B cell (primary cell): ENCODE measurements at regions not wholly inside any gene's neighbourhood (a gene's known extent, or its start where the extent isn't known, plus 50 kb on each side); places are given as distances from the start of the nearest gene placed in this dataset.

Source experiments
- ATAC-seq: fragments of 200-7000 bp; cut with Tn5 transposase; one replicate; pipeline ENCODE4 v1.10.0; 2021; ENCODE audit warnings: low read depth, mild to moderate bottlenecking, moderate number of reproducible peaks, moderate library complexity
- CTCF ChIA-PET: fragments of 350-600 bp; sonication (Branson Sonifier 250); formaldehyde crosslinking; loops from one replicate; lab custom pipeline; 2021; ENCODE audit warnings: antibody characterized with exemption, inconsistent platforms; lab: Charles Lee
- POLR2A ChIA-PET: fragments of 350-600 bp; sonication (Branson Sonifier 250); formaldehyde crosslinking; loops from one replicate; lab custom pipeline; 2021; ENCODE audit warnings: antibody characterized with exemption; lab: Charles Lee
- DNase-seq: peaks from one replicate; pipeline ENCODE4 v3.0.0; 2013
- H2AFZ ChIP-seq: 2 replicates; pipeline ENCODE4 v1.6.1; 2012; ENCODE audit warnings: mild to moderate bottlenecking, low read depth, low read length; ENCODE audit not compliant: insufficient read depth, poor library complexity, severe bottlenecking
- H3K27ac ChIP-seq, 2 donors: 1 replicate in 1 of 2; 2 replicates in 1 of 2; pipeline ENCODE4 v1.5.1; 2012 to 2013; ENCODE audit warnings: low read length in 2 of 2, mild to moderate bottlenecking in 2 of 2, moderate library complexity in 1 of 2
- H3K27me3 ChIP-seq, 4 experiments: fragments of 200-600 bp in 1 of 4; sonication (generic) in 1 of 4; replicated peaks in 1 of 4; 1 replicate in 2 of 4; 2 replicates in 2 of 4; pipeline versions ENCODE4 v1.6.1 to v1.7.0; 2013 to 2016; ENCODE audit warnings: low read length in 3 of 4, mild to moderate bottlenecking in 2 of 4, mixed read lengths in 1 of 4, moderate library complexity in 1 of 4; ENCODE audit not compliant: insufficient read depth in 4 of 4, control insufficient read depth in 3 of 4; ENCODE audit errors: control extremely low read depth in 1 of 4
- H3K36me3 ChIP-seq, 2 experiments: replicated peaks in 1 of 2; 1 replicate in 1 of 2; 2 replicates in 1 of 2; pipeline versions ENCODE4 v1.6.1 to v1.7.1; 2013; ENCODE audit warnings: low read length in 1 of 2; ENCODE audit not compliant: insufficient read depth in 2 of 2, control insufficient read depth in 1 of 2; ENCODE audit errors: control extremely low read depth in 1 of 2, extremely low read depth in 1 of 2
- H3K4me1 ChIP-seq, 2 donors: fragments of 200-600 bp in 1 of 2; sonication (generic) in 1 of 2; 1 replicate in 1 of 2; 2 replicates in 1 of 2; pipeline versions ENCODE4 v1.5.1 to v1.6.1; 2013 to 2017; ENCODE audit warnings: low read length in 2 of 2; ENCODE audit not compliant: control insufficient read depth in 2 of 2, insufficient read depth in 2 of 2
- H3K4me2 ChIP-seq: replicated peaks from 2 replicates; pipeline ENCODE3; 2012; ENCODE audit warnings: mild to moderate bottlenecking, low read depth, low read length; ENCODE audit not compliant: poor library complexity, severe bottlenecking
- H3K4me3 ChIP-seq, 5 experiments: fragments of 200-600 bp in 1 of 5; sonication (generic) in 1 of 5; 1 replicate in 3 of 5; 2 replicates in 2 of 5; pipeline versions ENCODE4 v1.5.1 to v1.7.0; 2011 to 2016; ENCODE audit warnings: low read length in 4 of 5, mild to moderate bottlenecking in 4 of 5, low read depth in 2 of 5, control low read depth in 1 of 5, moderate library complexity in 1 of 5; ENCODE audit not compliant: insufficient read depth in 1 of 5; ENCODE audit errors: control extremely low read depth in 1 of 5, extremely low read depth in 1 of 5
- H3K79me2 ChIP-seq: fragments of 200-600 bp; sonication (generic); one replicate; pipeline ENCODE4 v1.6.0; 2016; ENCODE audit warnings: low read length; ENCODE audit not compliant: control insufficient read depth, insufficient read depth
- H3K9ac ChIP-seq: fragments of 200-600 bp; sonication (generic); 2 replicates; pipeline ENCODE4 v1.6.1; 2017; ENCODE audit warnings: mild to moderate bottlenecking, low read length, moderate library complexity
- H3K9me3 ChIP-seq, 3 donors: one replicate each; pipeline versions ENCODE4 v1.6.1 to v1.7.1; 2013; ENCODE audit warnings: low read length in 2 of 3; ENCODE audit not compliant: control insufficient read depth in 2 of 3, insufficient read depth in 1 of 3; ENCODE audit errors: control extremely low read depth in 1 of 3
- H4K20me1 ChIP-seq: 2 replicates; pipeline ENCODE4 v1.6.0; 2012; ENCODE audit warnings: mild to moderate bottlenecking, low read length; ENCODE audit not compliant: insufficient read depth, control insufficient read depth, poor library complexity, severe bottlenecking
- H3K27ac Mint-ChIP-seq: one replicate; pipeline ENCODE4 v1.8.0; 2021; ENCODE audit warnings: mixed read lengths
- H3K27me3 Mint-ChIP-seq: one replicate; pipeline ENCODE4 v1.8.0; 2021; ENCODE audit warnings: mixed read lengths
- H3K4me1 Mint-ChIP-seq: one replicate; pipeline ENCODE4 v1.8.0; 2021; ENCODE audit warnings: mixed read lengths
- H3K4me3 Mint-ChIP-seq: one replicate; pipeline ENCODE4 v1.8.0; 2021; ENCODE audit warnings: mixed read lengths
- H3K9me3 Mint-ChIP-seq: one replicate; pipeline ENCODE4 v1.8.0; 2022; ENCODE audit warnings: mixed read lengths; ENCODE audit not compliant: insufficient read depth
- EZH2 ChIP-seq: IDR thresholded peaks from 2 replicates; pipeline ENCODE4 v1.6.1; 2012; ENCODE audit warnings: borderline replicate concordance, low read depth, mild to moderate bottlenecking, moderate library complexity, low read length; ENCODE audit not compliant: insufficient read depth, poor library complexity, severe bottlenecking
- WGBS: methylation state at CpG from one replicate; pipeline ENCODE4 v1.1.5; 2013; ENCODE audit warnings: missing lambda C conversion rate; ENCODE audit not compliant: insufficient coverage; 5-methylcytosine and 5-hydroxymethylcytosine counted together
- intact Hi-C: fragments of 100-400 bp; cut with micrococcal nuclease; formaldehyde crosslinking; loops from one replicate; pipeline ENCODE4 v1.10.0; 2022
- TF ChIP-seq, protein P1 (sequence below): fragments of 200-600 bp; IDR thresholded peaks from one replicate; pipeline ENCODE4 v1.8.0; 2022; ENCODE audit warnings: antibody characterized with exemption, mild to moderate bottlenecking

DNA sequence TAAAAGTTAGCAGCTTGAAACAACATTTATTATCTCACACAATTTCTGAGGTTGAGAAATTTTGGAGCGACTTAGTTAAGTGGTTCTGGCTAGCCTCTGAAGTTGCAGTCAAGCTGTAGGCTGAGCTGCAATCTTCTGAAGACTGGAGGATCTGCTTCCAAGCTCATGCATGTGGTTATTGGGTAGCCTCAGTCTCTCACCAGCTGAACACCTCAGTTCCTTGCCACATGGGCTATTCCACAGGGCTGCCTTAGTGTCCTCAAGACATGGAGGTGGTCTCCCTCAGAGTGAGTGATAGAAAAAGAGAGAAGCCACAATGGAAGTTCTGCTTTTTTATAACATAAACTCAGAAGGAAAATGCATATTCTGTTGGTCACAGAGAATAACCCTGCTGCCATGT is 92.0 kb upstream of the CAMK1G start:
- no peak overlapping the region for H2AFZ ChIP-seq
- no peaks in the 10 kb centered on the region for H4K20me1 ChIP-seq
- Mint-ChIP-seq H3K4me3 (no peak overlapping the region), H3K9me3 (peaks cover 6% of the 10 kb centered on the region), H3K27ac (no peak overlapping the region), H3K27me3 (no peaks in the 10 kb centered on the region), H3K4me1 (no peaks in the 10 kb centered on the region)
- WGBS: no CpG with 5 or more reads among the region's 1 CpG
- H3K4me1 ChIP-seq: no peaks in the 10 kb centered on the region
- H3K27me3 ChIP-seq: peaks cover 0 to 6% (median 0%) of the 10 kb centered on the region in 4 experiments
- no peak overlapping the region for H3K4me2 ChIP-seq
- H3K9me3 ChIP-seq: peaks cover 0 to 4% (median 0%) of the 10 kb centered on the region in 3 donors
- CTCF ChIA-PET: no interaction called here
- no peak for DNase-seq
- H3K79me2 ChIP-seq: no peaks in the 10 kb centered on the region
- POLR2A ChIA-PET: no interaction called here
- H3K4me3 ChIP-seq: no peak overlapping the region
- no peak for ATAC-seq
- no peaks in the 10 kb centered on the region for H3K36me3 ChIP-seq
- H3K27ac ChIP-seq: no peak overlapping the region
- intact Hi-C loops: no loop called here
- no peak overlapping the region for H3K9ac ChIP-seq
- TF ChIP-seq, protein P1, sequence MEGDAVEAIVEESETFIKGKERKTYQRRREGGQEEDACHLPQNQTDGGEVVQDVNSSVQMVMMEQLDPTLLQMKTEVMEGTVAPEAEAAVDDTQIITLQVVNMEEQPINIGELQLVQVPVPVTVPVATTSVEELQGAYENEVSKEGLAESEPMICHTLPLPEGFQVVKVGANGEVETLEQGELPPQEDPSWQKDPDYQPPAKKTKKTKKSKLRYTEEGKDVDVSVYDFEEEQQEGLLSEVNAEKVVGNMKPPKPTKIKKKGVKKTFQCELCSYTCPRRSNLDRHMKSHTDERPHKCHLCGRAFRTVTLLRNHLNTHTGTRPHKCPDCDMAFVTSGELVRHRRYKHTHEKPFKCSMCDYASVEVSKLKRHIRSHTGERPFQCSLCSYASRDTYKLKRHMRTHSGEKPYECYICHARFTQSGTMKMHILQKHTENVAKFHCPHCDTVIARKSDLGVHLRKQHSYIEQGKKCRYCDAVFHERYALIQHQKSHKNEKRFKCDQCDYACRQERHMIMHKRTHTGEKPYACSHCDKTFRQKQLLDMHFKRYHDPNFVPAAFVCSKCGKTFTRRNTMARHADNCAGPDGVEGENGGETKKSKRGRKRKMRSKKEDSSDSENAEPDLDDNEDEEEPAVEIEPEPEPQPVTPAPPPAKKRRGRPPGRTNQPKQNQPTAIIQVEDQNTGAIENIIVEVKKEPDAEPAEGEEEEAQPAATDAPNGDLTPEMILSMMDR: no peak
- TF ChIP-seq EZH2: no peak

DNA sequence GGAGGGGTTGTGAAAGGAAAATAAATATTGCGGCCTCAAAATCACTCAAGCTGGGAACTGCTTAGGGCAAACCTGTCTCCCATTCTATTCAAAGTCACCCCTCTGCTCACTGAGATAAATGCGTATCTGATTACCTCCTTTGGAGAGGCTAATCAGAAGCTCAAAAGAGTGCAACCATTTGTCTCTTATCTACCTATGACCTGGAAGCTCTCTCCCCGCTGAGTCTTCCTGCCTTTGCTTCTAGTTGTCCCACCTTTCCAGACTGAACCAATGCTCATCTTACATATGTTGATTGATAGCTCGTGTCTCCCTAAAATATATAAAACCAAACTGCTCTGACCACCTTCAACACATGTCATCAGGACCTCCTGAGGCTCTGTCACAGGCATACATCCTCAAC is 91.6 kb upstream of the CAMK1G start:
- Mint-ChIP-seq H3K27me3 (no peaks in the 10 kb centered on the region), H3K27ac (no peak overlapping the region), H3K4me3 (no peak overlapping the region), H3K4me1 (no peaks in the 10 kb centered on the region), H3K9me3 (peaks cover 9% of the 10 kb centered on the region)
- Histone ChIP-seq H3K27ac (no peak overlapping the region), H3K4me1 (no peaks in the 10 kb centered on the region), H3K4me3 (no peak overlapping the region), H2AFZ (no peak overlapping the region), H3K27me3 (peaks cover 0 to 6% (median 0%) of the 10 kb centered on the region in 4 experiments), H3K9ac (no peak overlapping the region), H3K9me3 (peaks cover 0 to 4% (median 1%) of the 10 kb centered on the region in 3 donors), H3K4me2 (no peak overlapping the region), H4K20me1 (no peaks in the 10 kb centered on the region), H3K36me3 (no peaks in the 10 kb centered on the region), H3K79me2 (no peaks in the 10 kb centered on the region)
- ChIA-PET CTCF (no interaction called here), POLR2A (no interaction called here)
- TF ChIP-seq, protein P1: no peak
- no peak for TF ChIP-seq EZH2
- intact Hi-C loops: no loop called here
- DNase-seq: no peak
- 83% methylated on average over 4 of the region's 4 CpGs for WGBS
- no peak for ATAC-seq
